ENCODE measurements at regions not wholly inside any gene's neighbourhood (a gene's known extent, or its start where the extent isn't known, plus 50 kb on each side); places are given as distances from the start of the nearest gene placed in this dataset.

DNA sequence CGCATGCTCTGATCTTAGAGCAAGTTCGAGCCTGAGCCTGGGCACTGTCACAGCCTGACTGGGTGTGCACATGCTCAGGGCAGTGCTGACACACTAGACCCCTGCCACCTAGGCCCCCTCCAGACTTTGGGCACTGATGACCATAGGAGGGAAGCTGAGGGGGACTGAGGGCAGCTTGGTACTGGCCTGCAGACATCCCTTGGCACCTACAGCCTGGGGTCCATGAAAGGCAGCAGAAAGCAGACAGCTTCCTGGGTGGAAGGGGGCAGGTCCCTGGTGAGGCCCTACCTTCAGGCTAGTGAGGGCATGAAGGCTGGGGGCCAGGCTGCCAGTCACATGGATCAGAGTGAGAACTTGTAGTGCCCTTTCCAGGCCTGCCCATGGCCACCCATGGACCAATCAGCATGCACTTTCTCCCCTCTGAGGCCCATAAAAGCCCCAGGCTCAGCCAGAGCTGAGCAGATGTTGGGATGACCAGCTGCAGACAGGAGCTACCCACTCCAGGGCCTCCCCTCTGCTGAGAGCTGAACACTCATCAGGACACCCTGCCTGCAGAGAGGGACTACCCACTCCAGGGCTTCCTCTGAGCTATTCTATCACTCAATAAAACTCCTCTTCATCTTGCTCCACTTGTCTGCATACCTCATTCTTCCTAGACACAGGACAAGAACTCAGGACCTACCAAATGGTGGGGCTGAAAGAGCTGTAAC is 680.8 kb downstream of the MATN1 start:
- TF ChIP-seq, protein P1, sequence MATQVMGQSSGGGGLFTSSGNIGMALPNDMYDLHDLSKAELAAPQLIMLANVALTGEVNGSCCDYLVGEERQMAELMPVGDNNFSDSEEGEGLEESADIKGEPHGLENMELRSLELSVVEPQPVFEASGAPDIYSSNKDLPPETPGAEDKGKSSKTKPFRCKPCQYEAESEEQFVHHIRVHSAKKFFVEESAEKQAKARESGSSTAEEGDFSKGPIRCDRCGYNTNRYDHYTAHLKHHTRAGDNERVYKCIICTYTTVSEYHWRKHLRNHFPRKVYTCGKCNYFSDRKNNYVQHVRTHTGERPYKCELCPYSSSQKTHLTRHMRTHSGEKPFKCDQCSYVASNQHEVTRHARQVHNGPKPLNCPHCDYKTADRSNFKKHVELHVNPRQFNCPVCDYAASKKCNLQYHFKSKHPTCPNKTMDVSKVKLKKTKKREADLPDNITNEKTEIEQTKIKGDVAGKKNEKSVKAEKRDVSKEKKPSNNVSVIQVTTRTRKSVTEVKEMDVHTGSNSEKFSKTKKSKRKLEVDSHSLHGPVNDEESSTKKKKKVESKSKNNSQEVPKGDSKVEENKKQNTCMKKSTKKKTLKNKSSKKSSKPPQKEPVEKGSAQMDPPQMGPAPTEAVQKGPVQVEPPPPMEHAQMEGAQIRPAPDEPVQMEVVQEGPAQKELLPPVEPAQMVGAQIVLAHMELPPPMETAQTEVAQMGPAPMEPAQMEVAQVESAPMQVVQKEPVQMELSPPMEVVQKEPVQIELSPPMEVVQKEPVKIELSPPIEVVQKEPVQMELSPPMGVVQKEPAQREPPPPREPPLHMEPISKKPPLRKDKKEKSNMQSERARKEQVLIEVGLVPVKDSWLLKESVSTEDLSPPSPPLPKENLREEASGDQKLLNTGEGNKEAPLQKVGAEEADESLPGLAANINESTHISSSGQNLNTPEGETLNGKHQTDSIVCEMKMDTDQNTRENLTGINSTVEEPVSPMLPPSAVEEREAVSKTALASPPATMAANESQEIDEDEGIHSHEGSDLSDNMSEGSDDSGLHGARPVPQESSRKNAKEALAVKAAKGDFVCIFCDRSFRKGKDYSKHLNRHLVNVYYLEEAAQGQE (IDR thresholded peaks at IDR 0.05; ENCODE audit: insufficient read depth in 1 of 2, low read depth in 2 of 2, low read length in 2 of 2): no peak
- TF ChIP-seq FOXP2 (optimal IDR thresholded peaks at IDR 0.05; ENCODE audit: borderline replicate concordance, extremely low read depth, extremely low read length, insufficient read depth) (no peak), POLR2AphosphoS5 (IDR thresholded peaks at IDR 0.05; ENCODE audit: low read depth, low read length) (no peak), SIN3A (IDR thresholded peaks at IDR 0.05; ENCODE audit: borderline replicate concordance, insufficient read depth, low read length) (no peak), TAF1 (IDR thresholded peaks at IDR 0.05; ENCODE audit: borderline replicate concordance, insufficient read depth, low read length) (no peak)

Measured in PFSK-1 (cell line).